Gastroesophageal sphincter (tissue), 3 donors: ENCODE measurements at regions not wholly inside any gene's neighbourhood (a gene's known extent, or its start where the extent isn't known, plus 50 kb on each side); places are given as distances from the start of the nearest gene placed in this dataset.
"Not testable (repeated sequence)": the region's sequence is repeated elsewhere in the genome, so short reads cannot be mapped to it uniquely, and the experiment has no call there.

ENCODE experiments used
- EP300 ChIP-seq: sonication (generic); formaldehyde crosslinking; IDR thresholded peaks from one replicate; pipeline ENCODE4 v1.6.1; 2017; ENCODE audit warnings: antibody characterized with exemption, mild to moderate bottlenecking
- POLR2A ChIP-seq, 2 donors: fragments of 450-650 bp; IDR thresholded peaks; one replicate each; pipeline ENCODE4 v1.6.1; 2017; ENCODE audit warnings: antibody characterized with exemption in 2 of 2, mild to moderate bottlenecking in 2 of 2, moderate library complexity in 1 of 2
- POLR2AphosphoS5 ChIP-seq: sonication (generic); formaldehyde crosslinking; IDR thresholded peaks from one replicate; pipeline ENCODE4 v1.6.1; 2017; ENCODE audit warnings: antibody characterized with exemption
- TF ChIP-seq, protein P1 (sequence below), 4 experiments: fragments of 200-600 bp in 2 of 4; fragments of 450-650 bp in 2 of 4; sonication (generic) in 1 of 4; IDR thresholded peaks; one replicate each; pipeline ENCODE4 v1.5.1; 2017 to 2019; ENCODE audit warnings: antibody characterized with exemption in 4 of 4, mild to moderate bottlenecking in 2 of 4, moderate library complexity in 2 of 4

DNA sequence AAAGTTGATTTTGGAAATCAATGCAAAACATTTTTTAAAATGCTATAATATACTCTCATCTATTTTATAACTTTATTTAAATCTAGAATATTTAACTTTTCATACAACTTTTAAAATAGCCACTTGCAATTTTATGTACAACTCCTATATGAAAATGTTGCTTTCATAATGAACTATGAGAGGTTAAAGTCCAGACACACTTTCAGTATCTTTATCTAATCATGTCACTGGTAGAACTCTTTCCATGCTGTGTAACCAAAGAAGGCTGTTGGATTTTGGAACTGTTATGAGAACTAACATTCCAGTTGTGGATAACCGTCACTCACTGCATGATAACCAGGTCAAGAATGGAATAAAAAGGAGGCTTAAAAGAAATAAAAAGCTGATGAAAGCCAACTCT, 603.1 kb downstream of the CDY1 start:
- TF ChIP-seq, protein P1, sequence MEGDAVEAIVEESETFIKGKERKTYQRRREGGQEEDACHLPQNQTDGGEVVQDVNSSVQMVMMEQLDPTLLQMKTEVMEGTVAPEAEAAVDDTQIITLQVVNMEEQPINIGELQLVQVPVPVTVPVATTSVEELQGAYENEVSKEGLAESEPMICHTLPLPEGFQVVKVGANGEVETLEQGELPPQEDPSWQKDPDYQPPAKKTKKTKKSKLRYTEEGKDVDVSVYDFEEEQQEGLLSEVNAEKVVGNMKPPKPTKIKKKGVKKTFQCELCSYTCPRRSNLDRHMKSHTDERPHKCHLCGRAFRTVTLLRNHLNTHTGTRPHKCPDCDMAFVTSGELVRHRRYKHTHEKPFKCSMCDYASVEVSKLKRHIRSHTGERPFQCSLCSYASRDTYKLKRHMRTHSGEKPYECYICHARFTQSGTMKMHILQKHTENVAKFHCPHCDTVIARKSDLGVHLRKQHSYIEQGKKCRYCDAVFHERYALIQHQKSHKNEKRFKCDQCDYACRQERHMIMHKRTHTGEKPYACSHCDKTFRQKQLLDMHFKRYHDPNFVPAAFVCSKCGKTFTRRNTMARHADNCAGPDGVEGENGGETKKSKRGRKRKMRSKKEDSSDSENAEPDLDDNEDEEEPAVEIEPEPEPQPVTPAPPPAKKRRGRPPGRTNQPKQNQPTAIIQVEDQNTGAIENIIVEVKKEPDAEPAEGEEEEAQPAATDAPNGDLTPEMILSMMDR (IDR thresholded peaks at IDR 0.05): not testable (repeated sequence)
- TF ChIP-seq POLR2AphosphoS5; POLR2A (IDR thresholded peaks at IDR 0.05); EP300: not testable (repeated sequence)
